Heart right ventricle (tissue), 16 donors: ENCODE measurements at regions not wholly inside any gene's neighbourhood (a gene's known extent, or its start where the extent isn't known, plus 50 kb on each side); places are given as distances from the start of the nearest gene placed in this dataset.

ENCODE experiments used
- ATAC-seq, 8 donors: fragments of 200-7000 bp; cut with Tn5 transposase; one replicate each; pipeline ENCODE4 v1.9.1; 2020; ENCODE audit warnings: mild to moderate bottlenecking in 8 of 8, moderate library complexity in 8 of 8, moderate number of reproducible peaks in 1 of 8
- DNase-seq, 2 donors: peaks; one replicate each; pipeline ENCODE4 v3.0.0-alpha.2; 2020
- H3K27ac ChIP-seq, 10 donors: fragments of 200-600 bp; sonication (generic) in 2 of 10; one replicate each; pipeline versions ENCODE4 v1.5.0 to v1.8.0; 2020 to 2022; ENCODE audit warnings: mild to moderate bottlenecking in 3 of 10
- H3K27me3 ChIP-seq, 7 donors: fragments of 200-600 bp; one replicate each; pipeline ENCODE4 v1.8.0; 2021 to 2022; ENCODE audit warnings: mild to moderate bottlenecking in 2 of 7
- H3K36me3 ChIP-seq, 9 donors: fragments of 200-600 bp; sonication (generic) in 1 of 9; one replicate each; pipeline versions ENCODE4 v1.5.0 to v1.8.0; 2020 to 2022; ENCODE audit warnings: mild to moderate bottlenecking in 2 of 9
- H3K4me1 ChIP-seq, 9 donors: fragments of 200-600 bp; sonication (generic) in 1 of 9; one replicate each; pipeline versions ENCODE4 v1.5.0 to v1.8.0; 2020 to 2022; ENCODE audit warnings: mild to moderate bottlenecking in 4 of 9
- H3K4me3 ChIP-seq, 10 donors: fragments of 200-600 bp; sonication (generic) in 2 of 10; one replicate each; pipeline versions ENCODE4 v1.5.0 to v1.8.0; 2020 to 2022; ENCODE audit warnings: mild to moderate bottlenecking in 7 of 10, moderate library complexity in 2 of 10
- H3K9me3 ChIP-seq, 11 donors: fragments of 200-600 bp in 10 of 11; sonication (generic) in 2 of 11; one replicate each; pipeline versions ENCODE4 v1.5.0 to v1.8.0; 2013 to 2022; ENCODE audit warnings: mild to moderate bottlenecking in 2 of 11, control low read depth in 1 of 11, moderate library complexity in 1 of 11
- WGBS, 2 donors: extraction: QIAGEN DNeasy Blood & Tissue Kit; methylation state at CpG; one replicate each; pipeline ENCODE4 v1.1.7; 2013; ENCODE audit warnings: inconsistent platforms in 1 of 2; 5-methylcytosine and 5-hydroxymethylcytosine counted together
- intact Hi-C, 10 donors: fragments of 100-400 bp; cut with DNase I; formaldehyde crosslinking; loops; one replicate each; pipeline versions ENCODE4 v1.11.1 to v1.14.2; 2022
- TF ChIP-seq, protein P1 (sequence below), 9 donors: fragments of 200-600 bp; sonication (generic) in 2 of 9; IDR thresholded peaks; one replicate each; pipeline versions ENCODE4 v1.5.0 to v1.8.0; 2021 to 2022; ENCODE audit warnings: antibody characterized with exemption in 9 of 9, mild to moderate bottlenecking in 5 of 9, moderate library complexity in 1 of 9
- donor health status: Arrhythmogenic right ventricular cardiomyopathy.
- donor health status: ischemic (EF 13 %, LVEDD 7.1; RV severe dilation, severe dysfunction).
- donor health status: healthy with polysubstance abuse.
- donor health status: DM: no; HTN: yes; CAD: no.
- donor health status: DM: no; HTN: no; CAD: no.
- donor health status: ischemic (EF 25% LVEDD 6.9; RV normal size, moderate dysfunction).
- donor health status: ischemic (EF 25% LVEDD 5.7; RV mildly dilated, moderate dysfunction).
- donor health status: healthy.
- donor health status: DM: yes; HTN: yes; CAD: no.
- donor health status: Ischemic cardiomyopathy.
- donor health status: ischemic (EF 35%, LVEDD 5.7; RV mildly dilated, moderate dysfunction).
- donor health status: nonischemic (EF 11% LVEDD 7.7; RV severe dilation, severe dysfunction).
- donor health status: DM: yes; HTN: yes; CAD: no.
- donor health status: PGD.
- donor health status: ischemic (EF 29% LVEDD 5.4; RV normal size, mild dysfunction).
- donor health status: nonischemic (EF 23%, LVEDD 6.1; RV moderate dilation, normal function).

- H3K36me3 ChIP-seq = no peaks in the 10 kb centered on the region
- H3K27ac ChIP-seq = no peak overlapping the region
- no peak for DNase-seq
- TF ChIP-seq, protein P1, sequence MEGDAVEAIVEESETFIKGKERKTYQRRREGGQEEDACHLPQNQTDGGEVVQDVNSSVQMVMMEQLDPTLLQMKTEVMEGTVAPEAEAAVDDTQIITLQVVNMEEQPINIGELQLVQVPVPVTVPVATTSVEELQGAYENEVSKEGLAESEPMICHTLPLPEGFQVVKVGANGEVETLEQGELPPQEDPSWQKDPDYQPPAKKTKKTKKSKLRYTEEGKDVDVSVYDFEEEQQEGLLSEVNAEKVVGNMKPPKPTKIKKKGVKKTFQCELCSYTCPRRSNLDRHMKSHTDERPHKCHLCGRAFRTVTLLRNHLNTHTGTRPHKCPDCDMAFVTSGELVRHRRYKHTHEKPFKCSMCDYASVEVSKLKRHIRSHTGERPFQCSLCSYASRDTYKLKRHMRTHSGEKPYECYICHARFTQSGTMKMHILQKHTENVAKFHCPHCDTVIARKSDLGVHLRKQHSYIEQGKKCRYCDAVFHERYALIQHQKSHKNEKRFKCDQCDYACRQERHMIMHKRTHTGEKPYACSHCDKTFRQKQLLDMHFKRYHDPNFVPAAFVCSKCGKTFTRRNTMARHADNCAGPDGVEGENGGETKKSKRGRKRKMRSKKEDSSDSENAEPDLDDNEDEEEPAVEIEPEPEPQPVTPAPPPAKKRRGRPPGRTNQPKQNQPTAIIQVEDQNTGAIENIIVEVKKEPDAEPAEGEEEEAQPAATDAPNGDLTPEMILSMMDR (IDR thresholded peaks at IDR 0.05) = no peak
- no peaks in the 10 kb centered on the region for H3K4me1 ChIP-seq
- ATAC-seq = no peak
- no peaks in the 10 kb centered on the region for H3K9me3 ChIP-seq
- H3K27me3 ChIP-seq = peaks cover 0 to 9% (median 3%) of the 10 kb centered on the region in 7 donors
- intact Hi-C loops = no loop called here
- WGBS, 2 donors = 72 to 78% methylated on average over 6 of the region's 6 CpGs
- no peak overlapping the region for H3K4me3 ChIP-seq
Measured at GRCh38 chr15:96606617-96607016, 276.1 kb downstream of the NR2F2 start.

- peaks cover 0 to 25% (median 9%) of the 10 kb centered on the region in 11 donors for H3K9me3 ChIP-seq
- TF ChIP-seq, protein P1 (IDR thresholded peaks at IDR 0.05) = no peak
- H3K4me3 ChIP-seq = no peak overlapping the region
- no peaks in the 10 kb centered on the region for H3K36me3 ChIP-seq
- H3K27ac ChIP-seq = no peak overlapping the region
- intact Hi-C loops = loop anchor here in 1 of 10 donors (10.0 kb wide), 1 partner anchor 56 kb away; no protein-coding TSS in a partner anchor
- H3K27me3 ChIP-seq = peaks cover 0 to 2% (median 0%) of the 10 kb centered on the region in 7 donors
- ATAC-seq (no peak), DNase-seq (no peak)
- no peaks in the 10 kb centered on the region for H3K4me1 ChIP-seq
- WGBS, 2 donors = 85 to 90% methylated on average over 3 of the region's 3 CpGs
Measured at GRCh38 chr15:96610757-96611156, 280.3 kb downstream of the NR2F2 start.

DNA sequence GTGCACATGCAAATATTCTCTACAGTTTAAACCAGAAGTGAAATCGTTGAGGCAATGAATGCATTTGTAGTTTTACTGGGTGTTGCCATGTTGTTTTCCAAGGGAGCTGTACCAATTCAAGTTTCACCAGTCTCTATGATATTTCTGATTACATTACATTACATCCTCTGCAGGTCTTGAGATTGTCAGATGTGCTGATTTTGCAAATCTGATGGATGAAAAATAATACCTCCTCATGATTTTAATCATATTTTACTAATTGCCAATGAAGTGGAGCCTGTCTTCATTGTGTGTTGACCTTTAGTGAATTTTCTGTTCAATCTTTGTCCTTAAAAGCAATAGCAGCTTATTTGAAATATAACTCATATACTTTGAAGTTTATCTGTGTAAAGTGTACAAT, 282.4 kb downstream of the NR2F2 start:
- Histone ChIP-seq H3K36me3 (no peaks in the 10 kb centered on the region), H3K4me3 (no peak overlapping the region), H3K27me3 (peaks cover 0 to 7% (median 0%) of the 10 kb centered on the region in 7 donors), H3K27ac (no peak overlapping the region), H3K4me1 (no peaks in the 10 kb centered on the region), H3K9me3 (peaks cover 0 to 25% (median 9%) of the 10 kb centered on the region in 11 donors)
- intact Hi-C loops = loop anchor here in 1 of 10 donors (10.0 kb wide), 1 partner anchor 58 kb away; no protein-coding TSS in a partner anchor
- 65 to 70% methylated on average over 1 of the region's 1 CpG for WGBS, 2 donors
- TF ChIP-seq, protein P1 (IDR thresholded peaks at IDR 0.05) = no peak
- no peak for DNase-seq
- ATAC-seq = no peak

DNA sequence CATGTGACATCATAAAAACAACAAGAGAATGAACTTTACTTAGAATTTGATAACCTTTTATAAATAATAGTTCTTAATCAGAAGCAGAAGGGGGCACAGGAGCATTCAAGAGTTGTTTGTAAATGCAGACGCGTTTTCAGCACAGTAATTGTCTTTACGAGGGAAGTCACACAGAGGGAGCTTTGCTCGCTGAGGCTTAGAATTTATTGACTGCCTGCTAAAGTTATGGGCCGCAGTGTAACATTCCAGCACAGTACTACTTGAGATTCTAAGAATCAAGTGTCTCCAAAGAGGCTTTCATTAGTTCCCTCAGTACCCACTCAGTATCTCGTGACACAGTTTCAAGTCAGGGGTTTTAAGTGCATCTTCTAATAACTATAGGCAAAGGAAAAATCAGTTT, 288.7 kb downstream of the NR2F2 start:
- peaks cover 0 to 8% (median 4%) of the 10 kb centered on the region in 7 donors for H3K27me3 ChIP-seq
- H3K27ac ChIP-seq = no peak overlapping the region
- H3K9me3 ChIP-seq = peaks cover 0 to 11% (median 7%) of the 10 kb centered on the region in 11 donors
- intact Hi-C loops = loop anchor here in 1 of 10 donors (10.0 kb wide), 1 partner anchor 64 kb away; no protein-coding TSS in a partner anchor
- no peaks in the 10 kb centered on the region for H3K4me1 ChIP-seq
- DNase-seq = no peak
- H3K36me3 ChIP-seq = no peaks in the 10 kb centered on the region
- WGBS, 2 donors = 63 to 67% methylated on average over 6 of the region's 6 CpGs
- ATAC-seq = no peak
- TF ChIP-seq, protein P1 (IDR thresholded peaks at IDR 0.05) = no peak
- H3K4me3 ChIP-seq = no peak overlapping the region
